22Rv1 (cell line): ENCODE measurements at regions not wholly inside any gene's neighbourhood (a gene's known extent, or its start where the extent isn't known, plus 50 kb on each side); places are given as distances from the start of the nearest gene placed in this dataset.

Experiments
- H3K27ac ChIP-seq: fragments of 450-650 bp; 2 replicates; pipeline ENCODE4 v1.5.1; 2017
- CTCF ChIP-seq: fragments of 450-650 bp; IDR thresholded peaks from 2 replicates; pipeline ENCODE4 v1.5.1; 2017; ENCODE audit warnings: mild to moderate bottlenecking
- ZFX ChIP-seq: fragments of 450-650 bp; IDR thresholded peaks from 2 replicates; pipeline ENCODE4 v1.6.1; 2017; ENCODE audit warnings: antibody characterized with exemption, borderline replicate concordance

DNA sequence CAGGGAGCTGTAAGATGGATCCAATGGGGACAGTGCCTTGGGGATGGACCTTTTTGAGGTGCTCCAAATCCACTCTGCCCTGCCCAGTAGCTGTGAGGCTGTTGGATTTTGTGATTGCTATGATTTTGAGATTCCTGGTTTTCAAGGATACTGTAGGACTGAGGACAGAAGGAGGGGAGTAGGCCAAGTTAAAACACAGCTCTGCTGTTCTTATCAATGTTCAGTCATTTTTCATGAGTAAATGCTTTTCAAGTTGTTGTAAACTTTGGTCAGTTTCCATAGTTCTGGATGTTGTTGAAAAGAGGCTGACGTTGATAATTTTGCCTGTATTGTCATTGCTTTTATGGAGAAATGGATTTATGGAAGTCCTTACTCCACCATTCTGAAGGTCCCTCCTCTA is 361.2 kb downstream of the ZNF516 start:
- TF ChIP-seq ZFX (no peak), CTCF (no peak)
- H3K27ac ChIP-seq = no peak overlapping the region

GRCh38 chr18:76131738-76132137 is 363.3 kb downstream of the ZNF516 start:
- no peak overlapping the region for H3K27ac ChIP-seq
- TF ChIP-seq CTCF = no peak
- TF ChIP-seq ZFX = no peak

DNA sequence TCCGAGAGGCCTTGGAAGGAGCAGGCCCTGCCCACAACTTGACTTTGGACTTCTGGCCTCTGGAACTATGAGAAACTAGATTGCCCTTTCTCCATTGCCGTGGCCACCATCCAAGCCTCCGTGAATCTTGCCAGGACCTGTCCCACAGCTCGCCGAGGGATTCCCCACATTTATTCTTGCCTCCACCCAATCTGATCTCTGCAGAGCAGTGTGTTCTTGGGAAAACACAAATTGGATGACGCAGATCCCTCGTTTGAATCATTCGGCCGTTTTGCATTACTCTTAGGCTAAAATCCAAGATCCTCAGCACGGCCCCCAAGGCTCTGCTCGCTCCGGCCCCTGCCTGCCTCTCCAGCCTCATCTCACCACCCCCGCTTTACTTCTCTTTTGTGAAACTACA is 364.2 kb downstream of the ZNF516 start:
- TF ChIP-seq ZFX = no peak
- TF ChIP-seq CTCF = no peak
- no peak overlapping the region for H3K27ac ChIP-seq

DNA sequence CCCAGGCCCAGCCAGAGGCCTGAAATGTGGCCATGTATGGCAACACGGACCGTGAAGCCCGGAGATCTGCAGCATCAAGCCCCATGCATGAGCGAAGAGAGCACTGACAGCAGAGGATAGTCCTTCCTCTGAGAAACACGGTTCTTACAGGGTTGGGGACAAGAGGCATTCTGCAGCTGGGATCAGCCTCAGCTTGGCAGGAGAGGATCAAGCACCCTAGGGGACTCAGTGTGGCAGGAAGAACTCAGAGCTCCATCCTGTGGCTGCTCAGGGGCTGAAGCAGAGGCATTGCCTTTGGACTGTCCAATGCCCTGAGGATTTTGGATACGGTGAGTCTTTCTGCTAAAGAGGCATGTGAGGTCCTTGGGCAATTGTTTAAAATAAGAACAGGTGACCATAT is 368.7 kb downstream of the ZNF516 start:
- no peak overlapping the region for H3K27ac ChIP-seq
- no peak for TF ChIP-seq CTCF
- TF ChIP-seq ZFX = no peak

- H3K27ac ChIP-seq = no peak overlapping the region
Measured at GRCh38 chr18:76121011-76121410, 374.0 kb downstream of the ZNF516 start.

GRCh38 chr18:76115580-76115979 is 379.5 kb downstream of the ZNF516 start:
- H3K27ac ChIP-seq = no peak overlapping the region
- no peak for TF ChIP-seq CTCF
- TF ChIP-seq ZFX = no peak

More at GRCh38 chr18:76121011-76121410, 374.0 kb downstream of the ZNF516 start:
- TF ChIP-seq ZFX (no peak), CTCF (no peak)

DNA sequence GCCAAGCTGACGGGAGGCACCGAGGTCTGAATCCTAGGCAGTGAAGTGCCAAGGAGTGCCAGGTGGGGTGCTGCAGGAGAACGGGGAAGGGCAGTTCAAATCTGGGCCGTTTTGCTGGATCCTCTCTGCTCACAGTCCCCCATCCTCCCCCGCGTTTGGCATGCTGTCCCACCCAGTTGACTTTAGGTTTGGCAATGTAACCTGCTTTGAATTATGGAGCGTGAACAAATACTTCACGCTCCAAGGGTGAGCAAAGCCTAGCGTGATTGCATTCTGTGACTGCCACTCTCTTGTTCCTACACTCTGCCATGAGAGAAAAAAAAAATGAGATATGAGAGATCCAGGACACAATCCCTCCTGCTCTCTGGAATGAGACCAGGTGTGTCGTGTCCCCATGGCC is 381.9 kb downstream of the ZNF516 start:
- TF ChIP-seq ZFX = no peak
- TF ChIP-seq CTCF = no peak
- H3K27ac ChIP-seq = no peak overlapping the region
